ENCODE measurements at regions not wholly inside any gene's neighbourhood (a gene's known extent, or its start where the extent isn't known, plus 50 kb on each side); places are given as distances from the start of the nearest gene placed in this dataset.

DNA sequence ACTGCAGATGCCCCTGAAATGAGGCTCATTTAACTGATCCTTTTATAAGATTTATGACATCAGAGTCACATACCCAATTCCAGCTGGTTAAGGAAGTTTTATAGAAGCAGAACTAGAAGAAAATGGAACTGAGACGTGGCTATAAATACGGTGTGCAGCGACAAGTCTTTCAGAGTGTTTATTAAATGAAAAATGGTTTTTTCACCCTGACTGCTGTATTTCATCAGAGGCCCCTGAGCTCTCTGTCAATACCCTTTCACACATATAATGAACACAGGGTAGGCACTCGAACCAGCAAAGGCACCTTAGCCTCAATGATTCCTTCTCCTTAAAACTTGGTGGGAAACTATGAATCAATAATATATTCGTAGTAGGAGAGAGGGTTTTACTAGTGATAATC, 380.8 kb upstream of the ANXA10 start:
- no peak for DNase-seq

GRCh38 chr4:167713756-167714155, 378.6 kb upstream of the ANXA10 start:
- DNase-seq: no peak

GRCh38 chr4:167715176-167715575, 377.2 kb upstream of the ANXA10 start:
- DNase-seq: no peak

DNA sequence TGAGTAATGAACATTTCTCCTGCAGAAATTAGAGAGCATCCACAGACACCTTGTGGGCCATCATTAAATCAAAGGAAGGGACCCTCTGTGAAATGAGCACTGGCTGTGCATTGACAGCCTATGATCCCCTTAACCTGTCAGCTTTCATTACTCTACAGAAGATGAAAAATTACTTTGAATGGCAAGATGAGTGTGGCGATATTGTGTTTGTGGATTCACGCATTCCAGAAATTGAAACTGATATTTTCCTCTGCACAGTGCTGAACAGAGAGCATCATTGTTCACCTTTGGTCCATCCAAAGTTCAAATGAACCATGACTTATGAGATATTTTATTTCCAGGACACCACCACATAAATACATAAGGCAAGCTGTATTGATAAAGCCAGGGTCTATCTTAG, 374.8 kb upstream of the ANXA10 start:
- DNase-seq: no peak

GRCh38 chr4:167721617-167722486, 370.5 kb upstream of the ANXA10 start:
- DNase-seq: no peak

GRCh38 chr4:167722487-167722808, 369.9 kb upstream of the ANXA10 start:
- no peak for DNase-seq

DNA sequence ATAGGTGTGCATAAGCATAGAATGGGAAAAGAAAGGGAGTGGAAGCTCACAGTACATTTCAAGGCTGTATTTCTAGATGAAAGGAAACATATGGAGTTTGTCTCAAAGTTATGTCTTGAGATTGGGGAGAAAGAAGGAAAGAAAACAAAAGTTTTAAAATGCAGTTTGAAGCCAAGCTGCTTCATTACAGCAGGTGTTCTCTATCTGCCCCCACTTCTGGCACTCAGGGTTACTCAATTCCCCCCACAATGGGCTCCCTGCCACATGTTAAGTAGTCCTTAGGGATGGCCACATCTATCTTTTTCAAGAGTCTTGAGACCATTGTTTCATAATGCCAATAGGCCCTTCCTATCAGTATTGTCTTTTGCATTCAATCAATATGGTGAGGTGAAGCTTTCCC, 367.4 kb upstream of the ANXA10 start:
- DNase-seq: no peak

DNA sequence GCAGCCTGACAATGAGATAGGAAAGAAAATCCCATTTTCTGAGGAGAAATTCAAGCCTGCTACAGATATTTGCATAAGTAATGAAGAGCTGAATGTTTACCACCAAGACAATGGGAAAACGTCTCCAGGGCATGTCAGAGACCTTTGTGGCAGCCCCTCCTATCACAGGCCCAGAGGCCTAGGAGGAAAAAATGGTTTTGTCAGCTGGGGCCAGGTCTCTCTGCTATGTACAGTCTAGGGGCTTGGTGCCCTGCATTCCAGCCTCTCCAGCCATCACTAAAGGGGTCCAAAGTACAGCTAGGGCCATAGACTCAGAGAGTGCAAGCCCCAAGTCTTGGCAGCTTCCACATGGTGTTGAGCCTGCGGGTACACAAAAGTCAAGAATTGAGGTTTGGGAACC, 361.6 kb upstream of the ANXA10 start:
- DNase-seq: no peak

- DNase-seq: no peak
These were observed 347.2 kb upstream of the ANXA10 start for GRCh38 chr4:167745024-167745687.

- DNase-seq: no peak
These were observed 325.1 kb upstream of the ANXA10 start for GRCh38 chr4:167767281-167767680.

DNA sequence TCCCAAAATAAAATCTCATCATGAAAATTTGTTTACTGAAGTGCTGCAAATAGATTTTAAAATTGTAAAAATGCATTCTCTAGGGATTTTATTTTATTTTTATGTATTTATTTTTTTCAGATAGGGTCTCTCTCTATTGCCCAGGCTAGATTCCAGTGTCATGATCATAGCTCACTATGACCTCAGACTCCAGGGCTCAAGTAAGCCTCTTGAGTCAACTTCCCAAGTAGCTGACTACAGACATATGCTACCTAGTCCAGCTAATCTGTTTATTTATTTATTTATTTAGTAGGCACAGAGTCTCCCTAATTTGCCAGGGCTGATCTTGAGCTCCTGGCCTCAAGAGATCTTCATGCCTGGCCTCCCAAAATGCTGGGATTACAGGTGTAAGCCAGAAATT, 317.7 kb upstream of the ANXA10 start:
- no peak for DNase-seq

DNA sequence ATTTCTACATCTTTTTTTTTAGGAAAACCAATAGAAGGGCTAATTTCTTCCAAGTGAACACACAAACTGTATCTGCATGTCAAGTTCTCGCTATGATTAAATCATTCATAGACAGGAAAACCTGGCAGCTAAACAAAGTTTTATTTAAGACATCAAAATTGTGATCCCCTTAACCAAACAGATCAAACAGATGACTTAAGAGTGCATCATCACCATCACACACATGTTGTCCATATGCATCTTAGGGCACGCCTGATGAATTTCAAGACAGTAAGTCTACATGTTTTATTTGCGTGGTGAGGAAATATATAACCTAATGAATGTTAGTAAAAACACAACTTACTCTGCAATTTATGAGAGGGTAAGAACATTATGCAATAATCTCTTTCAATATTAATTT, 317.0 kb upstream of the ANXA10 start:
- DNase-seq: no peak

- no peak for DNase-seq
These were observed 313.1 kb upstream of the ANXA10 start for GRCh38 chr4:167779280-167779679.

DNA sequence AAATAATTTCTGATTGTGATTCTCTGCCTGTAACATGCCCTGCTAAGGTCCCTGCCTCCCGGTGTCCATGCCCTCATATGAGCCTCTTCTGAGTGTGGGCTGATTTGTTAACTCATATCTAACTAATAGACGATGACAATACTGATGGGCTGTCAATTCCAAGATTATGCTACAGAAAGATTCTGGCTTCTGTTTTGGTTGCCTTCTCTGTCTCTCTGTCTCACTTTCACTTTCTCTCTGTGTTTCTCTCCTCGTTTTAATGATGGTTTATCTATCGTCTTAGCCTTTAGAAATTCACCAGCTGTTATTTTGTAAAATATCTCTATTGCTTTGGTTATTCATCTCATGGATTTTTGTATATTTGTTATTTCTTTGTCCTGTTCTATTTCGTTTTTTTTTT, 312.5 kb upstream of the ANXA10 start:
- no peak for DNase-seq

- no peak for DNase-seq
These were observed 307.5 kb upstream of the ANXA10 start for GRCh38 chr4:167784826-167785225.

DNA sequence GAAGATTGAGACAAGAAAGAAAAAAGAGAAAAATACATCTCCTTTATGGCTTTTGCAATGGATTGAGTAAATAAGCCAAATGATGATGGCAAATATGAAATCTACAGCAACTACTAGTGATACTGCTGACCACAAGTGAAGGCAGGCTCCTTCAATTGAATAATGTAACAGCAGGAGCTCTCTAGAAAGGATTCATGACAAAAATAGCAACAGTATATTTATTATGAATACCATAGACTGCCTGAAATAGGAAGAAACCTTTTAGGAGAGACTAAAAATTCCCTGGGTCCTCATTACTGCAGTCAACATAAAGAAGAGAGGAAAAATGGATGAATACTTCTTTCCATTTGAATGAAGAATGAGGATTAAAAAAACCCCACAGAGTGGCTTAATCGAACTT, 306.8 kb upstream of the ANXA10 start:
- DNase-seq: no peak

DNA sequence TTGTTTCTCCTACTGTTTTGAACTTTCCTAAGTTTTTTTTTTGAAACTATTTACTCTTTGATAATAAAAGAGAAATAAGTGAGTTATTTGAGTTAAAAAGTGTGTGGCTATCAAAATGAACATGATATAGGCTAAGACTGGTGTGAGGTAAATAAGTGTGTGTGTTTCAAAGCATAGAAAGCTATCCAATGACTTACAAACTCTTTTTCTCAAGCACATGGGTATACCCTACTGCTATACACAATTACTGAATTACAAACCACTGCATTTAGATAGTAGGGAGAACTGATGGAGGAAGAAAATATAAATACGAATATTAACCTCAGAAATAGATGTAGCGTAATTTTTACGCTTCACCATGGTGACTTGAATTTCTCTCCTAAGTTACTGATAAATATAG, 305.8 kb upstream of the ANXA10 start:
- DNase-seq: no peak

DNA sequence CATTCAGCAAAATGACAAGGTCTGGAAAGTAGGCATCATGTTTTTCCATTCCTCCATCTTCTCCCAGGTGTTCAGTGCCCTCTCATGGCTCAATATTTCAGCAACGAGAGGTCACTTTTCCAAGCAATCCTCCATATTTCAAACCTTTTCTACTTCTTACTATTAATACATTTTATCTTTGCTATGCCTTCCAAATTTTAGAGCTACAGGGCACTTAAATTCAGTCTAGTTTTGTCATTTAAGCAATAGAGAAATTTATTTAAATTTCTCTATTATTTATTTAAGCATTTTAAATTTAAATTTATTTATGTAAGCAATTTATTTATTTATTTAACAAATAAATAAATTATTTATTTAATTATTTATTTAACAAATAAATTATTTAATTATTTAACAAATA, 305.1 kb upstream of the ANXA10 start:
- DNase-seq: no peak

- DNase-seq: no peak
These were observed 289.7 kb upstream of the ANXA10 start for GRCh38 chr4:167802463-167803212.

- DNase-seq: no peak
These were observed 280.4 kb upstream of the ANXA10 start for GRCh38 chr4:167811958-167812357.

DNA sequence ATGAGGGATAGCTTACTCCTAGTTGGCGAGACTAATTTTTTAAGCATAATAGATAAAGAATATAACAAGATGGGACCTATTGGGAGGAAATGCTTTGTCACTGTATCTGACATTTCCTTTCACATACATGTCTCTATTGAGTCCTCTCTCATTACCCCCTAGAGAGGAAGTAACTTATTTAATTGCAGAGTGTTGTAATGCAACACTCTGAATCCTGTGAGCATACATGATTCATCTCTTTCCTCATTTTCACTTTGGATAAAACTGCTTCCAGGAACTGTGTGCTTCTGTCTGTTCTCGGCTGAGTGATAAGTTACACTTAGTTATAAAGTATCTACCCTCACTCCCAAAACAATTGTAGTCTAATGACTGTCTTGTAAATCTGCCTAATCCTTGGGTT, 266.1 kb upstream of the ANXA10 start:
- no peak for DNase-seq

DNA sequence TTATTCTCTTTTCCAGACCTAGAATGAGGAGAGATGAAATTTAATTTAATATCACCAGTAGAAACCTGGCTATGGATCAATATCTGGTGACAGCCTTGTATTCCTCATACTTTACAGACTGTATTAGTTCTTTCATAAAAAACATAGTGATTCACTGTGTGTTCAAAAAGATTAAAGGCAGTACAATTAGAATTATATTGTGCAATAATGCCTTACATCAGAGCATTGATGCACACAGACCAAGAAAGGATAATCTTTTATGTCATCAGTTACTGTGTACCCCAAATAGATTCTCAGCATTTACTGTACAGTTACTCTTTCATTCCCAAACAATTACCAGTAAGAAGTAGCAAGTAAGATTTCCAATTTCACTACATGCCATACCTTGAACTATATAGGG, 260.5 kb upstream of the ANXA10 start:
- DNase-seq: no peak

GRCh38 chr4:167838686-167839085, 253.7 kb upstream of the ANXA10 start:
- no peak for DNase-seq

DNA sequence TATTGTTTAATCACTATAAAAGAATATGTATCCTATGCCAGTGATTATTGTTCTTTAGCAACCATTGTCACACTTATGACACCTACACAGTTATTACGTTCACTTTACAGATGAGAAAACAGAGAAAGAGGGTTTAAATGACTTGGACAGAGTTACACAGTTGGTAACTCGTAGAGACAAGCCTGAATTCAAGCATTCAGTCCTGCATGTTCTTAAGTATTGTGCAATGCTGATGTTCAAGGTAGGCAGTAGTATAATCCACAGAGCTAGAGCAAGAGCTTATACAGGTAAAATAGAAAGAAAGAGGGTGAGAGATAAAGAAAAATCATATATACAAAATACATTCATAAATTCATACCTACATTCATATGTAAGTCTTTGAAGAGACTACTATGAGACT, 249.8 kb upstream of the ANXA10 start:
- DNase-seq: no peak

Measured in stimulated activated CD4-positive, alpha-beta T cell treated with anti-CD3 and anti-CD28 coated beads, Interleukin-4, amount 100 ng/mL, for 1 hour (primary cell).